HepG2 (cell line): ENCODE measurements at regions not wholly inside any gene's neighbourhood (a gene's known extent, or its start where the extent isn't known, plus 50 kb on each side); places are given as distances from the start of the nearest gene placed in this dataset.

Experiments used
- CENPT ChIP-seq: sonication (generic); formaldehyde crosslinking; IDR thresholded peaks from 2 replicates; pipeline ENCODE4 v1.8.0; 2022; ENCODE audit warnings: low read depth, mild to moderate bottlenecking, moderate library complexity, missing genetic modification reagents
- MAZ ChIP-seq, 2 experiments: sonication (generic) in 1 of 2; formaldehyde crosslinking in 1 of 2; IDR thresholded peaks; 2 replicates each; pipeline versions ENCODE4 v1.5.0 to v1.6.1; 2012 to 2020; ENCODE audit warnings: low read depth in 2 of 2, mild to moderate bottlenecking in 2 of 2, borderline replicate concordance in 1 of 2, improper control_type of control experiment in 1 of 2, low read length in 1 of 2, missing genetic modification reagents in 1 of 2, moderate library complexity in 1 of 2
- MZF1 ChIP-seq: sonication (generic); formaldehyde crosslinking; IDR thresholded peaks from 2 replicates; pipeline ENCODE4 v1.8.1; 2023; ENCODE audit warnings: mild to moderate bottlenecking, missing genetic modification reagents, borderline replicate concordance
- POLR2AphosphoS5 ChIP-seq: IDR thresholded peaks from 2 replicates; pipeline ENCODE4 v1.6.1; 2012; ENCODE audit warnings: low read depth, low read length
- SIN3A ChIP-seq: IDR thresholded peaks from 2 replicates; pipeline ENCODE4 v1.6.1; 2011; ENCODE audit warnings: low read depth, mild to moderate bottlenecking, control low read depth, low read length, borderline replicate concordance
- SRF ChIP-seq: IDR thresholded peaks from 2 replicates; pipeline ENCODE4 v1.6.1; 2011; ENCODE audit warnings: mild to moderate bottlenecking, low read depth, low read length, moderate library complexity
- TCF12 ChIP-seq, 2 experiments: fragments of 450-650 bp in 1 of 2; sonication (generic) in 1 of 2; formaldehyde crosslinking in 1 of 2; IDR thresholded peaks; 2 replicates each; pipeline versions ENCODE4 v1.6.1 to v1.8.0; 2017 to 2022; ENCODE audit warnings: antibody characterized with exemption in 1 of 2, mild to moderate bottlenecking in 1 of 2, missing genetic modification reagents in 1 of 2, moderate library complexity in 1 of 2
- TGIF2 ChIP-seq: IDR thresholded peaks from 2 replicates; pipeline ENCODE4 v1.6.1; 2016; ENCODE audit warnings: control low read depth, missing compliant biosample characterization
- ZNF282 ChIP-seq: fragments of 450-650 bp; IDR thresholded peaks from 2 replicates; pipeline ENCODE4 v1.6.1; 2018; ENCODE audit not compliant: partially characterized antibody
- ZNF841 ChIP-seq: sonication (generic); formaldehyde crosslinking; IDR thresholded peaks from 2 replicates; pipeline ENCODE4 v1.8.1; 2023; ENCODE audit warnings: missing genetic modification reagents, borderline replicate concordance
- TF ChIP-seq, protein P1 (sequence below): sonication (generic); formaldehyde crosslinking; IDR thresholded peaks from 2 replicates; pipeline ENCODE4 v1.8.1; 2022; ENCODE audit warnings: mild to moderate bottlenecking, missing genetic modification reagents
- TF ChIP-seq, protein P2 (sequence below): IDR thresholded peaks from 2 replicates; pipeline ENCODE4 v1.6.1; 2016; ENCODE audit warnings: control low read depth
- TF ChIP-seq, protein P3 (sequence below): sonication (generic); formaldehyde crosslinking; IDR thresholded peaks from 2 replicates; pipeline ENCODE4 v1.4.0; 2020; ENCODE audit warnings: missing genetic modification reagents, borderline replicate concordance

DNA sequence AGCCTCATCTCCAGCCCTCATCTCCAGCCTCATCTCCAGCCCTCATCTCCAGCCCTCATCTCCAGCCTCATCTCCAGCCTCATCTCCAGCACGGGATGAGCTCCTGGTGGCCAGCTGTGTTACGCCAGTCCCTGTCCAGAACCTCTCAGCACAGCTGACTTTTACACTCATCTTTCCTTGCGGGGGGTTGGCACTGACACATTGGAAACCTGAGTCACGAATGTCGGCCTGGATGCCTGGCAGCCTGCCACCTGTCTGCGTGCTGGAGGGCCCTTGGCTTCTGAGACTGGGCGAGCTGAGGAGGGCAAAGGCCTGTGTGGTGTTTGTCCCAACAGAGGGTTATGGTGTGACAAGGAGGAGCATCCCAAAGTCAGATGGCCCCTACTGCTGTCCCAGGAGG is 66.1 kb upstream of the HGFAC start:
- TF ChIP-seq MAZ (IDR thresholded peaks at IDR 0.05; ENCODE audit: borderline replicate concordance, low read depth, low read length) (no peak), MAZ (CRISPR knock-in tag; IDR thresholded peaks at IDR 0.05; ENCODE audit: low read depth) (no peak), ZNF841 (CRISPR knock-in tag) (no peak), POLR2AphosphoS5 (no peak), TCF12 (IDR thresholded peaks at IDR 0.05) (no peak), TCF12 (CRISPR knock-in tag; IDR thresholded peaks at IDR 0.05) (no peak), SRF (no peak), MZF1 (CRISPR knock-in tag) (no peak), ZNF282 (no peak), TGIF2 (no peak), CENPT (CRISPR knock-in tag) (no peak), SIN3A (no peak)
- TF ChIP-seq, protein P1, sequence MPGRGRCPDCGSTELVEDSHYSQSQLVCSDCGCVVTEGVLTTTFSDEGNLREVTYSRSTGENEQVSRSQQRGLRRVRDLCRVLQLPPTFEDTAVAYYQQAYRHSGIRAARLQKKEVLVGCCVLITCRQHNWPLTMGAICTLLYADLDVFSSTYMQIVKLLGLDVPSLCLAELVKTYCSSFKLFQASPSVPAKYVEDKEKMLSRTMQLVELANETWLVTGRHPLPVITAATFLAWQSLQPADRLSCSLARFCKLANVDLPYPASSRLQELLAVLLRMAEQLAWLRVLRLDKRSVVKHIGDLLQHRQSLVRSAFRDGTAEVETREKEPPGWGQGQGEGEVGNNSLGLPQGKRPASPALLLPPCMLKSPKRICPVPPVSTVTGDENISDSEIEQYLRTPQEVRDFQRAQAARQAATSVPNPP (CRISPR knock-in tag): no peak
- TF ChIP-seq, protein P2, sequence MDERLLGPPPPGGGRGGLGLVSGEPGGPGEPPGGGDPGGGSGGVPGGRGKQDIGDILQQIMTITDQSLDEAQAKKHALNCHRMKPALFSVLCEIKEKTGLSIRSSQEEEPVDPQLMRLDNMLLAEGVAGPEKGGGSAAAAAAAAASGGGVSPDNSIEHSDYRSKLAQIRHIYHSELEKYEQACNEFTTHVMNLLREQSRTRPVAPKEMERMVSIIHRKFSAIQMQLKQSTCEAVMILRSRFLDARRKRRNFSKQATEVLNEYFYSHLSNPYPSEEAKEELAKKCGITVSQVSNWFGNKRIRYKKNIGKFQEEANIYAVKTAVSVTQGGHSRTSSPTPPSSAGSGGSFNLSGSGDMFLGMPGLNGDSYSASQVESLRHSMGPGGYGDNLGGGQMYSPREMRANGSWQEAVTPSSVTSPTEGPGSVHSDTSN (CRISPR knock-in tag): no peak
- TF ChIP-seq, protein P3, sequence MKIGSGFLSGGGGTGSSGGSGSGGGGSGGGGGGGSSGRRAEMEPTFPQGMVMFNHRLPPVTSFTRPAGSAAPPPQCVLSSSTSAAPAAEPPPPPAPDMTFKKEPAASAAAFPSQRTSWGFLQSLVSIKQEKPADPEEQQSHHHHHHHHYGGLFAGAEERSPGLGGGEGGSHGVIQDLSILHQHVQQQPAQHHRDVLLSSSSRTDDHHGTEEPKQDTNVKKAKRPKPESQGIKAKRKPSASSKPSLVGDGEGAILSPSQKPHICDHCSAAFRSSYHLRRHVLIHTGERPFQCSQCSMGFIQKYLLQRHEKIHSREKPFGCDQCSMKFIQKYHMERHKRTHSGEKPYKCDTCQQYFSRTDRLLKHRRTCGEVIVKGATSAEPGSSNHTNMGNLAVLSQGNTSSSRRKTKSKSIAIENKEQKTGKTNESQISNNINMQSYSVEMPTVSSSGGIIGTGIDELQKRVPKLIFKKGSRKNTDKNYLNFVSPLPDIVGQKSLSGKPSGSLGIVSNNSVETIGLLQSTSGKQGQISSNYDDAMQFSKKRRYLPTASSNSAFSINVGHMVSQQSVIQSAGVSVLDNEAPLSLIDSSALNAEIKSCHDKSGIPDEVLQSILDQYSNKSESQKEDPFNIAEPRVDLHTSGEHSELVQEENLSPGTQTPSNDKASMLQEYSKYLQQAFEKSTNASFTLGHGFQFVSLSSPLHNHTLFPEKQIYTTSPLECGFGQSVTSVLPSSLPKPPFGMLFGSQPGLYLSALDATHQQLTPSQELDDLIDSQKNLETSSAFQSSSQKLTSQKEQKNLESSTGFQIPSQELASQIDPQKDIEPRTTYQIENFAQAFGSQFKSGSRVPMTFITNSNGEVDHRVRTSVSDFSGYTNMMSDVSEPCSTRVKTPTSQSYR (CRISPR knock-in tag): no peak
